Heart right ventricle (tissue), 16 donors: ENCODE measurements at regions not wholly inside any gene's neighbourhood (a gene's known extent, or its start where the extent isn't known, plus 50 kb on each side); places are given as distances from the start of the nearest gene placed in this dataset.

Source experiments
- ATAC-seq, 8 donors: fragments of 200-7000 bp; cut with Tn5 transposase; one replicate each; pipeline ENCODE4 v1.9.1; 2020; ENCODE audit warnings: mild to moderate bottlenecking in 8 of 8, moderate library complexity in 8 of 8, moderate number of reproducible peaks in 1 of 8
- DNase-seq, 2 donors: peaks; one replicate each; pipeline ENCODE4 v3.0.0-alpha.2; 2020
- H3K27ac ChIP-seq, 10 donors: fragments of 200-600 bp; sonication (generic) in 2 of 10; one replicate each; pipeline versions ENCODE4 v1.5.0 to v1.8.0; 2020 to 2022; ENCODE audit warnings: mild to moderate bottlenecking in 3 of 10
- H3K27me3 ChIP-seq, 7 donors: fragments of 200-600 bp; one replicate each; pipeline ENCODE4 v1.8.0; 2021 to 2022; ENCODE audit warnings: mild to moderate bottlenecking in 2 of 7
- H3K36me3 ChIP-seq, 9 donors: fragments of 200-600 bp; sonication (generic) in 1 of 9; one replicate each; pipeline versions ENCODE4 v1.5.0 to v1.8.0; 2020 to 2022; ENCODE audit warnings: mild to moderate bottlenecking in 2 of 9
- H3K4me1 ChIP-seq, 9 donors: fragments of 200-600 bp; sonication (generic) in 1 of 9; one replicate each; pipeline versions ENCODE4 v1.5.0 to v1.8.0; 2020 to 2022; ENCODE audit warnings: mild to moderate bottlenecking in 4 of 9
- H3K4me3 ChIP-seq, 10 donors: fragments of 200-600 bp; sonication (generic) in 2 of 10; one replicate each; pipeline versions ENCODE4 v1.5.0 to v1.8.0; 2020 to 2022; ENCODE audit warnings: mild to moderate bottlenecking in 7 of 10, moderate library complexity in 2 of 10
- H3K9me3 ChIP-seq, 11 donors: fragments of 200-600 bp in 10 of 11; sonication (generic) in 2 of 11; one replicate each; pipeline versions ENCODE4 v1.5.0 to v1.8.0; 2013 to 2022; ENCODE audit warnings: mild to moderate bottlenecking in 2 of 11, control low read depth in 1 of 11, moderate library complexity in 1 of 11
- CTCF ChIP-seq, 9 donors: fragments of 200-600 bp; sonication (generic) in 2 of 9; IDR thresholded peaks; one replicate each; pipeline versions ENCODE4 v1.5.0 to v1.8.0; 2021 to 2022; ENCODE audit warnings: antibody characterized with exemption in 9 of 9, mild to moderate bottlenecking in 5 of 9, moderate library complexity in 1 of 9
- WGBS, 2 donors: extraction: QIAGEN DNeasy Blood & Tissue Kit; methylation state at CpG; one replicate each; pipeline ENCODE4 v1.1.7; 2013; ENCODE audit warnings: inconsistent platforms in 1 of 2; 5-methylcytosine and 5-hydroxymethylcytosine counted together
- intact Hi-C, 10 donors: fragments of 100-400 bp; cut with DNase I; formaldehyde crosslinking; loops; one replicate each; pipeline versions ENCODE4 v1.11.1 to v1.14.2; 2022
- donor health status: Arrhythmogenic right ventricular cardiomyopathy.
- donor health status: ischemic (EF 13 %, LVEDD 7.1; RV severe dilation, severe dysfunction).
- donor health status: healthy with polysubstance abuse.
- donor health status: DM: no; HTN: yes; CAD: no.
- donor health status: DM: no; HTN: no; CAD: no.
- donor health status: ischemic (EF 25% LVEDD 6.9; RV normal size, moderate dysfunction).
- donor health status: ischemic (EF 25% LVEDD 5.7; RV mildly dilated, moderate dysfunction).
- donor health status: healthy.
- donor health status: DM: yes; HTN: yes; CAD: no.
- donor health status: Ischemic cardiomyopathy.
- donor health status: ischemic (EF 35%, LVEDD 5.7; RV mildly dilated, moderate dysfunction).
- donor health status: nonischemic (EF 11% LVEDD 7.7; RV severe dilation, severe dysfunction).
- donor health status: DM: yes; HTN: yes; CAD: no.
- donor health status: PGD.
- donor health status: ischemic (EF 29% LVEDD 5.4; RV normal size, mild dysfunction).
- donor health status: nonischemic (EF 23%, LVEDD 6.1; RV moderate dilation, normal function).

- intact Hi-C loops = no loop called here
- no peaks in the 10 kb centered on the region for H3K27me3 ChIP-seq
- H3K27ac ChIP-seq = no peak overlapping the region
- H3K36me3 ChIP-seq = no peaks in the 10 kb centered on the region
- ATAC-seq = no peak
- H3K9me3 ChIP-seq = peaks cover 0 to 13% (median 0%) of the 10 kb centered on the region in 11 donors
- no peaks in the 10 kb centered on the region for H3K4me1 ChIP-seq
- DNase-seq = no peak
- H3K4me3 ChIP-seq = no peak overlapping the region
- TF ChIP-seq CTCF (IDR thresholded peaks at IDR 0.05) = no peak
Observed at GRCh38 chr1:106925750-106926149, 130.7 kb upstream of the PRMT6 start.

- Histone ChIP-seq H3K36me3 (no peaks in the 10 kb centered on the region), H3K4me3 (no peak overlapping the region), H3K9me3 (peaks cover 0 to 13% (median 0%) of the 10 kb centered on the region in 11 donors), H3K27ac (no peak overlapping the region), H3K27me3 (no peaks in the 10 kb centered on the region), H3K4me1 (no peaks in the 10 kb centered on the region)
- DNase-seq = no peak
- intact Hi-C loops = no loop called here
- no peak for TF ChIP-seq CTCF (IDR thresholded peaks at IDR 0.05)
- WGBS, 2 donors = 79 to 80% methylated on average over 5 of the region's 5 CpGs
- no peak for ATAC-seq
Observed at GRCh38 chr1:106926803-106927582, 129.5 kb upstream of the PRMT6 start.

GRCh38 chr1:106937104-106937503 is 119.4 kb upstream of the PRMT6 start:
- no peak overlapping the region for H3K4me3 ChIP-seq
- peaks cover 0 to 7% (median 0%) of the 10 kb centered on the region in 11 donors for H3K9me3 ChIP-seq
- DNase-seq (no peak), ATAC-seq (no peak)
- H3K36me3 ChIP-seq = no peaks in the 10 kb centered on the region
- intact Hi-C loops = no loop called here
- H3K27ac ChIP-seq = no peak overlapping the region
- TF ChIP-seq CTCF (IDR thresholded peaks at IDR 0.05) = no peak
- H3K27me3 ChIP-seq = no peaks in the 10 kb centered on the region
- WGBS, 2 donors = 78 to 93% methylated on average over 3 of the region's 3 CpGs
- no peaks in the 10 kb centered on the region for H3K4me1 ChIP-seq

GRCh38 chr1:106944721-106945120 is 111.8 kb upstream of the PRMT6 start:
- no peak overlapping the region for H3K27ac ChIP-seq
- H3K4me3 ChIP-seq = no peak overlapping the region
- no peaks in the 10 kb centered on the region for H3K27me3 ChIP-seq
- DNase-seq (no peak), ATAC-seq (no peak)
- no peaks in the 10 kb centered on the region for H3K9me3 ChIP-seq
- no peak for TF ChIP-seq CTCF (IDR thresholded peaks at IDR 0.05)
- no peaks in the 10 kb centered on the region for H3K36me3 ChIP-seq
- no peaks in the 10 kb centered on the region for H3K4me1 ChIP-seq
- intact Hi-C loops = loop anchor here in 1 of 10 donors (5.0 kb wide), 1 partner anchor 102 kb away; no protein-coding TSS in a partner anchor
- WGBS, 2 donors = 73 to 78% methylated on average over 2 of the region's 2 CpGs
